NB4 (cell line): ENCODE measurements at regions not wholly inside any gene's neighbourhood (a gene's known extent, or its start where the extent isn't known, plus 50 kb on each side); places are given as distances from the start of the nearest gene placed in this dataset.

ENCODE experiments used
- CTCF ChIP-seq: IDR thresholded peaks from one replicate; pipeline ENCODE4 v1.5.1; 2012; ENCODE audit warnings: low read depth, low read length
- MAX ChIP-seq: IDR thresholded peaks from 2 replicates; pipeline ENCODE4 v1.6.1; 2011; ENCODE audit warnings: low read depth, low read length
- MYC ChIP-seq: IDR thresholded peaks from 2 replicates; pipeline ENCODE4 v1.6.1; 2011; ENCODE audit warnings: low read depth, low read length
- POLR2A ChIP-seq: IDR thresholded peaks from 2 replicates; pipeline ENCODE4 v1.6.1; 2011; ENCODE audit warnings: mild to moderate bottlenecking; ENCODE audit not compliant: insufficient read length; ENCODE audit errors: extremely low read depth

- TF ChIP-seq CTCF = no peak
- no peak for TF ChIP-seq POLR2A
- no peak for TF ChIP-seq MAX
- no peak for TF ChIP-seq MYC
These were observed 163.2 kb upstream of the NBPF11 start for GRCh38 chr1:148315071-148315811.
